Esophagus squamous epithelium (tissue), 4 donors: ENCODE measurements at regions not wholly inside any gene's neighbourhood (a gene's known extent, or its start where the extent isn't known, plus 50 kb on each side); places are given as distances from the start of the nearest gene placed in this dataset.

Experiments used
- POLR2A ChIP-seq, 4 donors: fragments of 450-650 bp; IDR thresholded peaks; one replicate each; pipeline ENCODE4 v1.6.1; 2017; ENCODE audit warnings: antibody characterized with exemption in 4 of 4, mild to moderate bottlenecking in 4 of 4, moderate library complexity in 3 of 4
- TF ChIP-seq, protein P1 (sequence below), 6 experiments: fragments of 450-650 bp in 4 of 6; fragments of 200-600 bp in 2 of 6; sonication (generic) in 2 of 6; IDR thresholded peaks; one replicate each; pipeline ENCODE4 v1.5.1; 2016 to 2019; ENCODE audit warnings: antibody characterized with exemption in 6 of 6, mild to moderate bottlenecking in 4 of 6, moderate library complexity in 4 of 6

DNA sequence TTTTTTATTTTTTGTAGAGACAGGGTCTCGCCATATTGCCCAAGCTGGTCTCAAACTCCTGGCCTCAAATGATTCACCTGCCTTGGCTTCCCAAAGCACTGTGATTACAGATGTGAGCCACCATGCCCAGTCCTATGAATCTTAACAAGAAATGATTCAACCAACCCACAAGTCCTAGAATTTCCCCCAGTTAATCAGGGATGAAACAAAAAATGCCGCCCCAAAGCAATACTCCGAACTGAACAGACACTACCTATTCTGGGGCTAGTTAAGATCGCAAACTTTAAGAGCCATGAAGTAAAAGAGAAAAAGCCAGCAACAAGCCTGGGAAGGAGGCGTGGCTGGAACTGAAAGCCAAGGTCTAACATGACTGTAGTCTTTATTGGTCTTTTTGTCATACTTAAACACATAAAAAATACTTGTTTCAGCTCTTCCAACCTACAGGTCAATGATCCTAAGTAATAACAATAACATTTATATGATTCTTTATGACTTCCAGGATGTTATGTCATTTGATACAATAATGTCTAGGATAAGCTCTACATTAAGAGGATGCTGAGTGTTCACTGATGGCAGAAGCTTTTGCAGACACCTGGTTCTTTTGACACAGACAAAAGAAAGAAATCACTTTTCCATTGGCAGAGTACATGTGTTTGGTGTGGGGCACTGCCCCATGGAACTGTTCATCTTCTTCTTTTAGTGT is 361.1 kb upstream of the TLE4 start:
- TF ChIP-seq, protein P1, sequence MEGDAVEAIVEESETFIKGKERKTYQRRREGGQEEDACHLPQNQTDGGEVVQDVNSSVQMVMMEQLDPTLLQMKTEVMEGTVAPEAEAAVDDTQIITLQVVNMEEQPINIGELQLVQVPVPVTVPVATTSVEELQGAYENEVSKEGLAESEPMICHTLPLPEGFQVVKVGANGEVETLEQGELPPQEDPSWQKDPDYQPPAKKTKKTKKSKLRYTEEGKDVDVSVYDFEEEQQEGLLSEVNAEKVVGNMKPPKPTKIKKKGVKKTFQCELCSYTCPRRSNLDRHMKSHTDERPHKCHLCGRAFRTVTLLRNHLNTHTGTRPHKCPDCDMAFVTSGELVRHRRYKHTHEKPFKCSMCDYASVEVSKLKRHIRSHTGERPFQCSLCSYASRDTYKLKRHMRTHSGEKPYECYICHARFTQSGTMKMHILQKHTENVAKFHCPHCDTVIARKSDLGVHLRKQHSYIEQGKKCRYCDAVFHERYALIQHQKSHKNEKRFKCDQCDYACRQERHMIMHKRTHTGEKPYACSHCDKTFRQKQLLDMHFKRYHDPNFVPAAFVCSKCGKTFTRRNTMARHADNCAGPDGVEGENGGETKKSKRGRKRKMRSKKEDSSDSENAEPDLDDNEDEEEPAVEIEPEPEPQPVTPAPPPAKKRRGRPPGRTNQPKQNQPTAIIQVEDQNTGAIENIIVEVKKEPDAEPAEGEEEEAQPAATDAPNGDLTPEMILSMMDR (IDR thresholded peaks at IDR 0.05), result no peak
- TF ChIP-seq POLR2A (IDR thresholded peaks at IDR 0.05), result no peak
